H9 (cell line): ENCODE measurements at regions not wholly inside any gene's neighbourhood (a gene's known extent, or its start where the extent isn't known, plus 50 kb on each side); places are given as distances from the start of the nearest gene placed in this dataset.
A peak's percentile ranks its signal among the peaks of the same experiment; 100 is the strongest.
"Not testable (repeated sequence)": the region's sequence is repeated elsewhere in the genome, so short reads cannot be mapped to it uniquely, and the experiment has no call there.

Source experiments
- DNase-seq: peaks from one replicate; pipeline ENCODE4 v3.0.0-alpha.2; 2017
- H2AFZ ChIP-seq: one replicate; pipeline ENCODE4 v1.6.1; 2013; ENCODE audit warnings: mild to moderate bottlenecking, low read length, control low read depth, moderate library complexity
- H2AK5ac ChIP-seq: 2 replicates; pipeline ENCODE4 v1.6.1; 2013; ENCODE audit warnings: low read length, control low read depth, mixed read lengths; ENCODE audit not compliant: insufficient read length
- H2BK120ac ChIP-seq: one replicate; pipeline ENCODE4 v1.6.1; 2013; ENCODE audit warnings: low read depth, mild to moderate bottlenecking, low read length, control low read depth, inconsistent platforms; ENCODE audit not compliant: poor library complexity, severe bottlenecking
- H2BK12ac ChIP-seq: 2 replicates; pipeline ENCODE4 v1.6.1; 2013; ENCODE audit warnings: low read length, control low read depth, mixed read lengths, low read depth; ENCODE audit not compliant: insufficient read length
- H2BK15ac ChIP-seq: 2 replicates; pipeline ENCODE4 v1.6.1; 2013; ENCODE audit warnings: low read depth, low read length, control low read depth
- H2BK20ac ChIP-seq: one replicate; pipeline ENCODE4 v1.6.1; 2013; ENCODE audit warnings: low read depth, mild to moderate bottlenecking, low read length, control low read depth, inconsistent platforms; ENCODE audit not compliant: poor library complexity, severe bottlenecking
- H2BK5ac ChIP-seq: 2 replicates; pipeline ENCODE4 v1.6.1; 2013; ENCODE audit warnings: low read length, control low read depth, mixed read lengths; ENCODE audit not compliant: insufficient read length
- H3K14ac ChIP-seq: 2 replicates; pipeline ENCODE4 v1.6.1; 2013; ENCODE audit warnings: low read length, control low read depth; ENCODE audit not compliant: insufficient read depth
- H3K18ac ChIP-seq: 2 replicates; pipeline ENCODE4 v1.6.1; 2013; ENCODE audit warnings: low read depth, mild to moderate bottlenecking, mixed read lengths, low read length, control low read depth; ENCODE audit not compliant: insufficient read length
- H3K23ac ChIP-seq: 2 replicates; pipeline ENCODE4 v1.6.1; 2013; ENCODE audit warnings: low read length, control low read depth, mixed read lengths, low read depth; ENCODE audit not compliant: insufficient read length
- H3K23me2 ChIP-seq: 2 replicates; pipeline ENCODE4 v1.6.1; 2013; ENCODE audit warnings: low read depth, mild to moderate bottlenecking, mixed read lengths, low read length, control low read depth; ENCODE audit not compliant: insufficient read length, poor library complexity, severe bottlenecking
- H3K27ac ChIP-seq: 2 replicates; pipeline ENCODE4 v1.5.1; 2013; ENCODE audit warnings: low read length, control low read depth, mixed read lengths, low read depth; ENCODE audit not compliant: insufficient read length
- H3K27me3 ChIP-seq: 2 replicates; pipeline ENCODE4 v1.6.1; 2013; ENCODE audit warnings: low read length, control low read depth, inconsistent platforms; ENCODE audit not compliant: insufficient read depth
- H3K4ac ChIP-seq: 2 replicates; pipeline ENCODE4 v1.6.1; 2013; ENCODE audit warnings: low read depth, mild to moderate bottlenecking, control low read depth, inconsistent platforms, low read length, moderate library complexity
- H3K4me1 ChIP-seq: 2 replicates; pipeline ENCODE4 v1.6.1; 2013; ENCODE audit warnings: low read length, control low read depth, inconsistent platforms; ENCODE audit not compliant: insufficient read depth
- H3K4me2 ChIP-seq: 2 replicates; pipeline ENCODE4 v1.6.1; 2013; ENCODE audit warnings: low read length, control low read depth, mixed read lengths; ENCODE audit not compliant: insufficient read length, insufficient read depth
- H3K56ac ChIP-seq: 2 replicates; pipeline ENCODE4 v1.6.1; 2013; ENCODE audit warnings: low read depth, mild to moderate bottlenecking, mixed read lengths, low read length, control low read depth; ENCODE audit not compliant: insufficient read length
- H3K79me1 ChIP-seq: 2 replicates; pipeline ENCODE4 v1.6.1; 2013; ENCODE audit warnings: low read depth, mild to moderate bottlenecking, moderate library complexity, low read length, control low read depth, inconsistent platforms; ENCODE audit not compliant: insufficient read depth, poor library complexity, severe bottlenecking
- H3K79me2 ChIP-seq: 2 replicates; pipeline ENCODE4 v1.6.1; 2013; ENCODE audit warnings: low read length, control low read depth, inconsistent platforms; ENCODE audit not compliant: insufficient read depth
- H3K9ac ChIP-seq: 2 replicates; pipeline ENCODE4 v1.6.1; 2013; ENCODE audit warnings: low read length, control low read depth, mixed read lengths; ENCODE audit not compliant: insufficient read length; ENCODE audit errors: extremely low read depth
- H3K9me3 ChIP-seq: one replicate; pipeline ENCODE4 v1.6.1; 2013; ENCODE audit warnings: low read depth, low read length, inconsistent platforms; ENCODE audit not compliant: control insufficient read depth
- H3T11ph ChIP-seq: one replicate; pipeline ENCODE4 v1.6.1; 2013; ENCODE audit warnings: mild to moderate bottlenecking, low read length, control low read depth, inconsistent platforms
- H4K20me1 ChIP-seq: one replicate; pipeline ENCODE4 v1.6.1; 2013; ENCODE audit not compliant: control insufficient read depth, insufficient read length, insufficient read depth
- H4K5ac ChIP-seq: 2 replicates; pipeline ENCODE4 v1.6.1; 2013; ENCODE audit warnings: low read depth, mild to moderate bottlenecking, mixed read lengths, low read length, control low read depth; ENCODE audit not compliant: insufficient read length
- H4K8ac ChIP-seq: replicated peaks from 2 replicates; pipeline ENCODE4 v1.6.1; 2013; ENCODE audit warnings: low read length, control low read depth, mixed read lengths, low read depth; ENCODE audit not compliant: insufficient read length
- H4K91ac ChIP-seq: 2 replicates; pipeline ENCODE4 v1.6.1; 2013; ENCODE audit warnings: low read depth, mild to moderate bottlenecking, moderate library complexity, mixed read lengths, low read length, control low read depth; ENCODE audit not compliant: insufficient read length
- H3K27ac Mint-ChIP-seq, 3 experiments: 2 replicates in 2 of 3; 3 replicates in 1 of 3; pipeline ENCODE4 v1.8.0; 2020 to 2021; ENCODE audit warnings: mixed read lengths in 3 of 3, mild to moderate bottlenecking in 1 of 3, moderate library complexity in 1 of 3
- H3K27me3 Mint-ChIP-seq: 2 replicates; pipeline ENCODE4 v1.8.0; 2021; ENCODE audit warnings: low read depth, mild to moderate bottlenecking, moderate library complexity, mixed read lengths
- H3K36me3 Mint-ChIP-seq, 3 experiments: 2 replicates in 2 of 3; 3 replicates in 1 of 3; pipeline ENCODE4 v1.8.0; 2020 to 2021; ENCODE audit warnings: low read depth in 3 of 3, mixed read lengths in 3 of 3; ENCODE audit not compliant: insufficient read depth in 1 of 3
- H3K4me1 Mint-ChIP-seq, 2 experiments: 2 replicates each; pipeline ENCODE4 v1.8.0; 2020; ENCODE audit warnings: mixed read lengths in 2 of 2
- H3K4me3 Mint-ChIP-seq, 2 experiments: 2 replicates in 1 of 2; 3 replicates in 1 of 2; pipeline ENCODE4 v1.8.0; 2020 to 2021; ENCODE audit warnings: mild to moderate bottlenecking in 2 of 2, mixed read lengths in 2 of 2, moderate library complexity in 1 of 2
- H3K9me3 Mint-ChIP-seq, 2 experiments: 2 replicates in 1 of 2; 3 replicates in 1 of 2; pipeline ENCODE4 v1.8.0; 2020; ENCODE audit warnings: mild to moderate bottlenecking in 2 of 2, mixed read lengths in 2 of 2, moderate library complexity in 1 of 2
- CTCF ChIP-seq: fragments of 200-600 bp; sonication (generic); conservative IDR thresholded peaks from 3 replicates; pipeline ENCODE4 v1.8.0; 2021; ENCODE audit warnings: antibody characterized with exemption, mild to moderate bottlenecking
- WGBS: extraction: QIAGEN DNeasy Blood & Tissue Kit; methylation state at CpG from one replicate; pipeline ENCODE4 v1.1.7; 2013; ENCODE audit warnings: missing lambda C conversion rate, low lambda C conversion rate, mixed read lengths; ENCODE audit not compliant: insufficient read length; ENCODE audit errors: extremely low coverage; 5-methylcytosine and 5-hydroxymethylcytosine counted together

DNA sequence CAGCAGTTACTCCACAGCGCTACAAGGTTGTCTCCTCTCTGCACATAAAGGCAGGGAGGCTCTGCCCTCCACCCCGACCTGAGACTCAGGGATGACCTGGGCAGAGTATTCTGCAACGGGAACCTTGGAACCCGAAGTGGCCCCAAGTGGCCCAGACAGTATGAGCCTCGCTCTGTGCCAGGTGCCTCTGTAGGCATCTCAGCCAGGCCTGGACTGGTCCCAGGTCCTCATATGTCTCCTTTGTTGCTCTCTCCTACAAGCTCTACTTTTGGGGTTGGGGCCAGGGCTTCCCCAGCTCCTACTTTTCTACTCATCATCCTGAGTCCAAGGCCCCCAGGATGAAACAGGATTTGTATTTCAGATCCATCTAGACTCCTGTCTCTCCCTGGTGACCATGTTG lies 241.5 kb upstream of the PRSS1 start:
- H3K4me1 Mint-ChIP-seq: 0 out of 4 replicates have a peak, but pooled peaks cover 0 to 1% of the 10 kb centered on the region in 2 experiments
- no peaks in the 10 kb centered on the region for H3K23me2 ChIP-seq
- TF ChIP-seq CTCF: no peak
- no peak overlapping the region for H4K8ac ChIP-seq
- no peak overlapping the region for H3K4ac ChIP-seq
- no peak overlapping the region for H4K5ac ChIP-seq
- H3K27me3 ChIP-seq: no peaks in the 10 kb centered on the region
- no peak overlapping the region for H3T11ph ChIP-seq
- H2AFZ ChIP-seq: no peak overlapping the region
- no peak overlapping the region for H3K23ac ChIP-seq
- H3K79me2 ChIP-seq: no peaks in the 10 kb centered on the region
- H2BK15ac ChIP-seq: no peak overlapping the region
- no peak overlapping the region for H3K4me2 ChIP-seq
- H3K56ac ChIP-seq: no peak overlapping the region
- no peaks in the 10 kb centered on the region for H3K4me1 ChIP-seq
- H4K20me1 ChIP-seq: no peaks in the 10 kb centered on the region
- no peak overlapping the region for H3K4me3 Mint-ChIP-seq
- H2BK120ac ChIP-seq: no peak overlapping the region
- no peak for DNase-seq
- H3K27ac ChIP-seq: no peak overlapping the region
- H4K91ac ChIP-seq: no peak overlapping the region
- no peak overlapping the region for H2AK5ac ChIP-seq
- no peaks in the 10 kb centered on the region for H3K79me1 ChIP-seq
- peaks cover 3% of the 10 kb centered on the region for H3K27me3 Mint-ChIP-seq
- H3K9ac ChIP-seq: no peak overlapping the region
- H2BK12ac ChIP-seq: no peak overlapping the region
- no peak overlapping the region for H2BK20ac ChIP-seq
- H3K9me3 ChIP-seq: no peaks in the 10 kb centered on the region
- H3K14ac ChIP-seq: no peak overlapping the region; the same call in 1 of the 2 replicates
- no peaks in the 10 kb centered on the region for H3K36me3 Mint-ChIP-seq
- H2BK5ac ChIP-seq: no peak overlapping the region
- WGBS: no CpG with 5 or more reads among the region's 5 CpGs
- H3K27ac Mint-ChIP-seq: peak overlapping the region in 1 of 3 experiments; percentile 27; a peak in 1 of 7 replicates
- H3K18ac ChIP-seq: no peak overlapping the region
- no peaks in the 10 kb centered on the region for H3K9me3 Mint-ChIP-seq

GRCh38 chr7:142507066-142507465 lies 242.2 kb upstream of the PRSS1 start:
- not testable (repeated sequence) for H3K56ac ChIP-seq, H2BK15ac ChIP-seq, H3K27me3 Mint-ChIP-seq, H4K5ac ChIP-seq, H3K27me3 ChIP-seq, H3K79me1 ChIP-seq, H3K27ac ChIP-seq, H3K9me3 ChIP-seq, H4K20me1 ChIP-seq, H3K36me3 Mint-ChIP-seq, H3K4me2 ChIP-seq, H3K23ac ChIP-seq, H3K14ac ChIP-seq, H3K9ac ChIP-seq, H2AK5ac ChIP-seq, H3K9me3 Mint-ChIP-seq, H3T11ph ChIP-seq, H2AFZ ChIP-seq, H3K4ac ChIP-seq, H2BK20ac ChIP-seq, H2BK120ac ChIP-seq, H3K27ac Mint-ChIP-seq, H3K4me1 Mint-ChIP-seq, H4K8ac ChIP-seq, H3K18ac ChIP-seq, H4K91ac ChIP-seq, H3K23me2 ChIP-seq, H3K79me2 ChIP-seq, DNase-seq, H3K4me3 Mint-ChIP-seq, H2BK12ac ChIP-seq, H3K4me1 ChIP-seq, H2BK5ac ChIP-seq
- WGBS: no CpG with 5 or more reads among the region's 5 CpGs
